HEK293 (cell line): ENCODE measurements at regions not wholly inside any gene's neighbourhood (a gene's known extent, or its start where the extent isn't known, plus 50 kb on each side); places are given as distances from the start of the nearest gene placed in this dataset.

Experiments used
- CTCF ChIA-PET: fragments of 350-600 bp; formaldehyde crosslinking; extraction: SDS; loops from one replicate; lab custom pipeline; 2021; ENCODE audit warnings: antibody characterized with exemption; lab: Yijun Ruan, JAX
- POLR2A ChIA-PET: fragments of 300-600 bp; formaldehyde crosslinking; extraction: SDS; loops from one replicate; lab custom pipeline; 2020; ENCODE audit warnings: antibody characterized with exemption, inconsistent platforms; lab: Yijun Ruan, JAX
- H3K27ac ChIP-seq: fragments of 200-500 bp; sonication (Bioruptor generic); 2 replicates; pipeline ENCODE4 v1.5.1; 2014; ENCODE audit warnings: low read depth, low read length, control low read depth, inconsistent platforms; ENCODE audit errors: extremely low read depth
- H3K36me3 ChIP-seq, 2 experiments: fragments of 200-500 bp in 1 of 2; sonication (Bioruptor generic) in 1 of 2; 1 replicate in 1 of 2; 2 replicates in 1 of 2; pipeline ENCODE4 v1.5.1; 2014 to 2017; ENCODE audit warnings: inconsistent platforms in 2 of 2, low read length in 2 of 2; ENCODE audit not compliant: control insufficient read depth in 2 of 2, insufficient read depth in 1 of 2
- H3K4me1 ChIP-seq: fragments of 200-500 bp; sonication (Bioruptor generic); 2 replicates; pipeline ENCODE4 v1.5.1; 2014; ENCODE audit warnings: mild to moderate bottlenecking, low read length, inconsistent platforms; ENCODE audit not compliant: control insufficient read depth, insufficient read depth
- H3K4me3 ChIP-seq: 2 replicates; pipeline ENCODE4 v1.5.1; 2011; ENCODE audit warnings: low read depth, mild to moderate bottlenecking, control low read depth, low read length, moderate library complexity
- H3K9me3 ChIP-seq: fragments of 200-500 bp; sonication (Bioruptor generic); 2 replicates; pipeline ENCODE4 v1.5.1; 2014; ENCODE audit warnings: low read depth, low read length, inconsistent platforms; ENCODE audit not compliant: control insufficient read depth, insufficient read depth
- BCL6B ChIP-seq: fragments of 450-650 bp; formaldehyde crosslinking; IDR thresholded peaks from 2 replicates; pipeline ENCODE4 v1.5.1; 2017; ENCODE audit warnings: missing biosample characterization, missing genetic modification characterization
- HIC1 ChIP-seq: fragments of 450-650 bp; formaldehyde crosslinking; IDR thresholded peaks from 2 replicates; pipeline ENCODE4 v1.5.1; 2016; ENCODE audit warnings: missing biosample characterization, missing genetic modification characterization
- HOXA7 ChIP-seq: sonication (generic); formaldehyde crosslinking; IDR thresholded peaks from 2 replicates; pipeline ENCODE4 v1.8.1; 2022; ENCODE audit warnings: missing genetic modification reagents, borderline replicate concordance
- KLF1 ChIP-seq: fragments of 450-650 bp; formaldehyde crosslinking; IDR thresholded peaks from 2 replicates; pipeline ENCODE4 v1.5.1; 2016; ENCODE audit warnings: missing biosample characterization, missing genetic modification characterization
- KLF16 ChIP-seq: fragments of 450-650 bp; formaldehyde crosslinking; IDR thresholded peaks from 2 replicates; pipeline ENCODE4 v1.5.1; 2017; ENCODE audit warnings: missing biosample characterization, missing genetic modification characterization
- KLF7 ChIP-seq: fragments of 450-650 bp; formaldehyde crosslinking; IDR thresholded peaks from 2 replicates; pipeline ENCODE4 v1.5.1; 2016; ENCODE audit warnings: missing biosample characterization, missing genetic modification characterization, borderline replicate concordance
- SP7 ChIP-seq: fragments of 450-650 bp; formaldehyde crosslinking; IDR thresholded peaks from 2 replicates; pipeline ENCODE4 v1.5.1; 2016; ENCODE audit warnings: missing biosample characterization, missing genetic modification characterization
- TSHZ1 ChIP-seq: fragments of 450-650 bp; formaldehyde crosslinking; IDR thresholded peaks from 2 replicates; pipeline ENCODE4 v1.5.1; 2016; ENCODE audit warnings: missing biosample characterization, missing genetic modification characterization, borderline replicate concordance
- ZFP69B ChIP-seq: fragments of 450-650 bp; formaldehyde crosslinking; IDR thresholded peaks from 2 replicates; pipeline ENCODE4 v1.5.1; 2016; ENCODE audit warnings: missing biosample characterization, missing genetic modification characterization
- ZIC2 ChIP-seq: fragments of 450-650 bp; formaldehyde crosslinking; IDR thresholded peaks from 2 replicates; pipeline ENCODE4 v1.5.1; 2016; ENCODE audit warnings: missing biosample characterization, missing genetic modification characterization
- ZNF2 ChIP-seq: fragments of 450-650 bp; formaldehyde crosslinking; IDR thresholded peaks from 2 replicates; pipeline ENCODE4 v1.5.1; 2016; ENCODE audit warnings: missing biosample characterization, missing genetic modification characterization
- ZNF223 ChIP-seq: fragments of 450-650 bp; formaldehyde crosslinking; IDR thresholded peaks from 2 replicates; pipeline ENCODE4 v1.5.1; 2016; ENCODE audit warnings: missing biosample characterization, missing genetic modification characterization
- ZNF280D ChIP-seq: fragments of 450-650 bp; formaldehyde crosslinking; IDR thresholded peaks from 2 replicates; pipeline ENCODE4 v1.5.1; 2016; ENCODE audit warnings: missing biosample characterization, missing genetic modification characterization
- ZNF416 ChIP-seq: fragments of 450-650 bp; formaldehyde crosslinking; IDR thresholded peaks from 2 replicates; pipeline ENCODE4 v1.5.1; 2016; ENCODE audit warnings: missing biosample characterization, missing genetic modification characterization
- ZNF449 ChIP-seq: fragments of 450-650 bp; formaldehyde crosslinking; IDR thresholded peaks from 2 replicates; pipeline ENCODE4 v1.5.1; 2017; ENCODE audit warnings: missing biosample characterization, mild to moderate bottlenecking, missing genetic modification characterization, moderate library complexity
- ZNF580 ChIP-seq: fragments of 450-650 bp; formaldehyde crosslinking; IDR thresholded peaks from 2 replicates; pipeline ENCODE4 v1.5.1; 2016; ENCODE audit warnings: missing biosample characterization, missing genetic modification characterization
- ZNF596 ChIP-seq: fragments of 450-650 bp; IDR thresholded peaks from 2 replicates; pipeline ENCODE4 v1.5.0; 2018; ENCODE audit warnings: missing biosample characterization, mild to moderate bottlenecking, missing genetic modification characterization, moderate library complexity
- ZNF624 ChIP-seq: fragments of 450-650 bp; formaldehyde crosslinking; IDR thresholded peaks from 2 replicates; pipeline ENCODE4 v1.5.1; 2017; ENCODE audit warnings: missing biosample characterization, missing genetic modification characterization
- ZSCAN23 ChIP-seq: fragments of 450-650 bp; formaldehyde crosslinking; IDR thresholded peaks from 2 replicates; pipeline ENCODE4 v1.5.1; 2016; ENCODE audit warnings: missing biosample characterization, missing genetic modification characterization

- no peak overlapping the region for H3K27ac ChIP-seq
- POLR2A ChIA-PET = no interaction called here
- TF ChIP-seq ZNF449 (no peak), HIC1 (tag by site-specific recombination) (no peak), KLF16 (tag by site-specific recombination) (no peak), ZNF580 (tag by site-specific recombination) (no peak), ZNF2 (tag by site-specific recombination) (no peak), KLF1 (no peak), ZFP69B (tag by site-specific recombination) (no peak), ZNF280D (tag by site-specific recombination) (no peak), ZNF596 (tag by site-specific recombination) (no peak), ZNF223 (tag by site-specific recombination) (no peak), KLF7 (tag by site-specific recombination) (no peak), SP7 (tag by site-specific recombination) (no peak), BCL6B (tag by site-specific recombination) (no peak), ZSCAN23 (tag by site-specific recombination) (no peak)
- TF ChIP-seq, all 188 proteins: peak for 0
- Histone ChIP-seq H3K4me1 (no peaks in the 10 kb centered on the region), H3K36me3 (no peaks in the 10 kb centered on the region), H3K9me3 (no peaks in the 10 kb centered on the region), H3K4me3 (no peak overlapping the region)
- CTCF ChIA-PET = no interaction called here
Measured at GRCh38 chr5:133890314-133890713, 78.1 kb downstream of the C5orf15 start.

- TF ChIP-seq TSHZ1 (tag by site-specific recombination) (no peak), ZNF624 (tag by site-specific recombination) (no peak), ZIC2 (tag by site-specific recombination) (no peak), ZNF416 (no peak), HOXA7 (CRISPR knock-in tag) (no peak)
- ChIA-PET POLR2A (no interaction called here), CTCF (interaction anchor here (0.5 kb wide), 1 partner anchor 142 kb away, joined by 5 read pairs; no protein-coding TSS in a partner anchor)
- Histone ChIP-seq H3K36me3 (no peaks in the 10 kb centered on the region), H3K27ac (no peak overlapping the region), H3K9me3 (no peaks in the 10 kb centered on the region), H3K4me1 (no peaks in the 10 kb centered on the region), H3K4me3 (no peak overlapping the region)
Measured at GRCh38 chr5:133889271-133889905, 79.0 kb downstream of the C5orf15 start.
